Mammary epithelial cell (primary cell): ENCODE measurements at regions not wholly inside any gene's neighbourhood (a gene's known extent, or its start where the extent isn't known, plus 50 kb on each side); places are given as distances from the start of the nearest gene placed in this dataset.

Experiments
- CTCF ChIP-seq, 2 donors: IDR thresholded peaks in 1 of 2; conservative IDR thresholded peaks in 1 of 2; 2 replicates each; pipeline ENCODE4 v1.5.1; 2011 to 2012; ENCODE audit warnings: inconsistent platforms in 2 of 2, low read length in 2 of 2, mild to moderate bottlenecking in 2 of 2, control low read depth in 1 of 2, low read depth in 1 of 2; ENCODE audit not compliant: insufficient read depth in 1 of 2; ENCODE audit errors: extremely low read depth in 1 of 2
- EZH2 ChIP-seq: IDR thresholded peaks from 2 replicates; pipeline ENCODE4 v1.6.1; 2012; ENCODE audit warnings: low read length, inconsistent platforms, borderline replicate concordance

GRCh38 chr2:210833403-210833802 lies 277.0 kb downstream of the CPS1 start:
- TF ChIP-seq CTCF (conservative IDR thresholded peaks at IDR 0.05 in 1 of 2, IDR thresholded peaks at IDR 0.05 in 1 of 2; ENCODE audit: extremely low read depth in 1 of 2, insufficient read depth in 1 of 2, low read depth in 1 of 2, low read length in 2 of 2) (no peak), EZH2 (no peak)
